ENCODE measurements at regions not wholly inside any gene's neighbourhood (a gene's known extent, or its start where the extent isn't known, plus 50 kb on each side); places are given as distances from the start of the nearest gene placed in this dataset.

- TF ChIP-seq ZBTB39 (CRISPR knock-in tag; IDR thresholded peaks at IDR 0.05) (no peak), HCFC1 (IDR thresholded peaks at IDR 0.05; ENCODE audit: low read depth, low read length) (no peak), ZNF652 (CRISPR knock-in tag; IDR thresholded peaks at IDR 0.05; ENCODE audit: borderline replicate concordance, low read depth) (no peak), ZHX1 (CRISPR knock-in tag; IDR thresholded peaks at IDR 0.05; ENCODE audit: low read depth) (no peak), ZXDC (CRISPR knock-in tag; IDR thresholded peaks at IDR 0.05) (no peak), ATF4 (CRISPR knock-in tag; IDR thresholded peaks at IDR 0.05) (no peak)
Measured at GRCh38 chr1:79364896-79365295, 358.4 kb upstream of the ADGRL4 start (continued).

All from HepG2 (cell line).